PC-9 (cell line): ENCODE measurements at regions not wholly inside any gene's neighbourhood (a gene's known extent, or its start where the extent isn't known, plus 50 kb on each side); places are given as distances from the start of the nearest gene placed in this dataset.

Source experiments
- BruUV-seq: library from RNA; stranded (reverse); fragments of 400-500 nt; replicated peaks from 2 replicates; lab custom pipeline; 2021; lab: Mats Ljungman, UMichigan
- CTCF ChIA-PET: fragments of 300-600 bp; sonication (Branson Sonifier 250); formaldehyde crosslinking; loops from one replicate; lab custom pipeline; 2022; ENCODE audit warnings: antibody characterized with exemption; lab: Charles Lee
- POLR2A ChIA-PET: fragments of 300-600 bp; sonication (Branson Sonifier 250); formaldehyde crosslinking; loops from one replicate; lab custom pipeline; 2022; ENCODE audit warnings: antibody characterized with exemption; ENCODE audit not compliant: unreplicated experiment; lab: Charles Lee
- DNase-seq, 2 experiments: peaks; one replicate each; pipeline versions ENCODE4 v3.0.0 to v3.0.0-alpha.2; 2015 to 2022; ENCODE audit warnings: mixed read lengths in 1 of 2
- H2AFZ ChIP-seq: fragments of 200-600 bp; sonication (generic); 2 replicates; pipeline ENCODE4 v1.8.1; 2017; ENCODE audit warnings: antibody characterized with exemption
- H3F3A ChIP-seq: fragments of 200-600 bp; sonication (generic); 2 replicates; pipeline ENCODE4 v1.8.1; 2017; ENCODE audit warnings: antibody characterized with exemption, mild to moderate bottlenecking, low read depth; ENCODE audit not compliant: insufficient read depth
- H3K27ac ChIP-seq: fragments of 200-600 bp; sonication (generic); 2 replicates; pipeline ENCODE4 v1.6.1; 2016; ENCODE audit warnings: mixed run types
- H3K27me3 ChIP-seq: fragments of 200-600 bp; sonication (generic); 2 replicates; pipeline ENCODE4 v1.6.1; 2016; ENCODE audit warnings: low read depth, mixed run types; ENCODE audit not compliant: insufficient read depth
- H3K36me3 ChIP-seq: fragments of 200-600 bp; sonication (generic); 2 replicates; pipeline ENCODE4 v1.6.1; 2016; ENCODE audit warnings: low read depth, mixed run types
- H3K4me1 ChIP-seq: fragments of 200-600 bp; sonication (generic); replicated peaks from 2 replicates; pipeline ENCODE4 v1.6.1; 2016; ENCODE audit warnings: mixed run types; ENCODE audit not compliant: insufficient read depth
- H3K4me2 ChIP-seq: fragments of 200-600 bp; sonication (generic); 2 replicates; pipeline ENCODE4 v1.6.1; 2017; ENCODE audit warnings: mixed run types
- H3K4me3 ChIP-seq: fragments of 200-600 bp; sonication (generic); 2 replicates; pipeline ENCODE4 v1.6.1; 2016; ENCODE audit warnings: mixed run types
- H3K79me2 ChIP-seq: fragments of 200-600 bp; sonication (generic); 2 replicates; pipeline ENCODE4 v1.6.1; 2017; ENCODE audit warnings: low read depth, mixed run types
- H3K9me2 ChIP-seq: fragments of 200-600 bp; sonication (generic); 2 replicates; pipeline ENCODE4 v1.8.1; 2017; ENCODE audit warnings: mild to moderate bottlenecking; ENCODE audit not compliant: insufficient read depth
- H3K9me3 ChIP-seq: fragments of 200-600 bp; sonication (generic); 2 replicates; pipeline ENCODE4 v1.8.1; 2016; ENCODE audit warnings: low read depth; ENCODE audit not compliant: insufficient read depth
- H4K20me1 ChIP-seq: fragments of 200-600 bp; sonication (generic); 2 replicates; pipeline ENCODE4 v1.8.1; 2017; ENCODE audit not compliant: insufficient read depth
- EZH2 ChIP-seq: fragments of 200-600 bp; sonication (generic); IDR thresholded peaks from 2 replicates; pipeline ENCODE4 v1.8.0; 2017; ENCODE audit warnings: antibody characterized with exemption, low read depth
- intact Hi-C: fragments of 100-400 bp; cut with micrococcal nuclease; formaldehyde crosslinking; loops from one replicate; pipeline ENCODE4 v1.10.0; 2022; ENCODE audit not compliant: unreplicated experiment
- TF ChIP-seq, protein P1 (sequence below): fragments of 200-600 bp; sonication (generic); conservative IDR thresholded peaks from 2 replicates; pipeline ENCODE4 v1.6.1; 2017; ENCODE audit warnings: mixed run types, antibody characterized with exemption, mild to moderate bottlenecking, moderate library complexity

DNA sequence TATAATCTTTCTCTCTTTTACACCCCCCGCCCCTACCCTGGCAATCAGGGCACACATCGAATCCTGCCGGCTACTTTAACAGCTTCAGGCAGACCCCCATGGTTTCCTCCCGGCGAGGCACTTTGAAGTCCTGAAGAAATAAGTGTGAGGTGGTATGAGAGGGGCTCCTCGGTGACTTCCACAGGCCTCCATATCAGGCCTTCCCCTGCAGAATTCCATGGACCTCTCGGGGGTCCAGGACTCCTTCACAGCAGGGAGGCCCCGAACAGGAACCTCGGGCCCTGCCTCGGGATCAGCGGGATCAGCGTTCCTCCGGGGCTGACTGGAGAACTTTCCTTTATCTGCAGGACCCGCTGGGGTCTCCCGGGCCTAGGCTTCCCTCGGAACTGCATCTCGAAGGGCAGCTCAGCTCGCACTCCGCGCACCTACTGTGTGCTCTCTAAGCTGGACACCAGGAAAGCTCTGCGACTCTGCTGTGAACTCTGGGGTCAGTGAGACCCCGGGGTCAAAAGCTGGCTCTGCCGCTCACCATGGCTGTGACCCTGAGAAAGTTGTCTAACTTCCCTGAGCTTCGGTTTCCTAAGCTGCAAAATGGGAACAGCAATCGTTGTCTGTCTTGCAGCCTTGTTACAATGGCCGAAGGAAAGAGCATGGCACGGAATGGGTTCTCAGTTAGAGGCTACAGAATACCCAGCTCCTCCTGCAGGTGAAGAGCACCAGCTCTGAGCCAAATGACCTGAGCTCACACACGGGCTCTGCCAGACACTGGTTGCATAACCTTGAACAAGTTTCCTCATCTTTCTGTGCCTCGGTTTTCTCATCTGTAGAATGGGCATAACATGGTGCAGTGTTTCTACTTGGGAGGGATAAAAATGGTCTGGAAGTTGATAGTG, 97.4 kb upstream of the ID2 start:
- DNase-seq, result no peak
- peaks cover 92% of the 10 kb centered on the region for H3K27me3 ChIP-seq
- no peak for TF ChIP-seq EZH2
- TF ChIP-seq, protein P1, sequence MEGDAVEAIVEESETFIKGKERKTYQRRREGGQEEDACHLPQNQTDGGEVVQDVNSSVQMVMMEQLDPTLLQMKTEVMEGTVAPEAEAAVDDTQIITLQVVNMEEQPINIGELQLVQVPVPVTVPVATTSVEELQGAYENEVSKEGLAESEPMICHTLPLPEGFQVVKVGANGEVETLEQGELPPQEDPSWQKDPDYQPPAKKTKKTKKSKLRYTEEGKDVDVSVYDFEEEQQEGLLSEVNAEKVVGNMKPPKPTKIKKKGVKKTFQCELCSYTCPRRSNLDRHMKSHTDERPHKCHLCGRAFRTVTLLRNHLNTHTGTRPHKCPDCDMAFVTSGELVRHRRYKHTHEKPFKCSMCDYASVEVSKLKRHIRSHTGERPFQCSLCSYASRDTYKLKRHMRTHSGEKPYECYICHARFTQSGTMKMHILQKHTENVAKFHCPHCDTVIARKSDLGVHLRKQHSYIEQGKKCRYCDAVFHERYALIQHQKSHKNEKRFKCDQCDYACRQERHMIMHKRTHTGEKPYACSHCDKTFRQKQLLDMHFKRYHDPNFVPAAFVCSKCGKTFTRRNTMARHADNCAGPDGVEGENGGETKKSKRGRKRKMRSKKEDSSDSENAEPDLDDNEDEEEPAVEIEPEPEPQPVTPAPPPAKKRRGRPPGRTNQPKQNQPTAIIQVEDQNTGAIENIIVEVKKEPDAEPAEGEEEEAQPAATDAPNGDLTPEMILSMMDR, result no peak
- ChIA-PET CTCF (no interaction called here), POLR2A (no interaction called here)
- H3K27ac ChIP-seq, result no peak overlapping the region
- H3K79me2 ChIP-seq, result no peaks in the 10 kb centered on the region
- BruUV-seq, result no TSS peak
- no peak overlapping the region for H3K4me2 ChIP-seq
- H3K36me3 ChIP-seq, result no peaks in the 10 kb centered on the region
- H3K9me3 ChIP-seq, result no peaks in the 10 kb centered on the region
- no peaks in the 10 kb centered on the region for H3K9me2 ChIP-seq
- intact Hi-C loops, result no loop called here
- no peaks in the 10 kb centered on the region for H3K4me1 ChIP-seq
- H3K4me3 ChIP-seq, result no peak overlapping the region
- H4K20me1 ChIP-seq, result no peaks in the 10 kb centered on the region; the same call in none of the 2 replicates
- H2AFZ ChIP-seq, result no peak overlapping the region
- H3F3A ChIP-seq, result no peaks in the 10 kb centered on the region

DNA sequence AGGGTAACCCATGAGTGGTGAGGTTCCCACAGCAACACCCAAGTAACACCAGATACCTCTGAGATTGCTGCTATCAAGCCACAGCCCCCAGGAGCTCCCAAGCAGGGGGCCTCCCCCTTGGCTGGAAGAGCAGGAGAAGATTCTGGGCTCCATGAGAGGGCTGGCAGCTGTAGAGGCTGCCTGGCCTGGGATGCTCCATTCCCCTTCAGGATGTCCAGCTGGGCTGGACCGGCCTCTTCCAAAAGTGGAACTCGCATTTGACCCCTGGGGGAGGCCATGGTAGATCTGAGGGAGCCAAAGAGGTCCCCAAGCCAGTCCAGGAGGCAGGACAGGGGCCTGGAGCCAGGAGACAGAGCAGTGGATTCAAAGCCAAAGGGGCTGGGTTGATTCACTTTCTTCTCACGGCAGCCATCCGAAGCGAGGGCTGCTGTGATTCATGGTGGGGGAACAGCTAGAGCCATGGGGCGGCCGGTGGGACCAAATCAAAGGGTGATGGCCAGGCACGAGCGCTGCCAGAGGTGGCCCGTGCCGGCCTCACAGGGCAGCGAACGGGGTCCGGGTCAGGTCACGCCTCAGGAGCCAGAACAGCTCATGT, 95.3 kb upstream of the ID2 start:
- no TSS peak for BruUV-seq
- TF ChIP-seq, protein P1, result no peak
- no peak for TF ChIP-seq EZH2
- Histone ChIP-seq H3F3A (no peaks in the 10 kb centered on the region), H3K27me3 (peaks cover 87% of the 10 kb centered on the region), H3K4me3 (no peak overlapping the region), H3K4me2 (no peak overlapping the region), H3K36me3 (no peaks in the 10 kb centered on the region), H2AFZ (no peak overlapping the region), H4K20me1 (peaks cover 6% of the 10 kb centered on the region; the same call in 1 of the 2 replicates), H3K9me3 (no peaks in the 10 kb centered on the region), H3K79me2 (no peaks in the 10 kb centered on the region), H3K9me2 (no peaks in the 10 kb centered on the region), H3K4me1 (no peaks in the 10 kb centered on the region), H3K27ac (no peak overlapping the region)
- intact Hi-C loops, result no loop called here
- DNase-seq, result no peak
- CTCF ChIA-PET, result no interaction called here
- POLR2A ChIA-PET, result no interaction called here

DNA sequence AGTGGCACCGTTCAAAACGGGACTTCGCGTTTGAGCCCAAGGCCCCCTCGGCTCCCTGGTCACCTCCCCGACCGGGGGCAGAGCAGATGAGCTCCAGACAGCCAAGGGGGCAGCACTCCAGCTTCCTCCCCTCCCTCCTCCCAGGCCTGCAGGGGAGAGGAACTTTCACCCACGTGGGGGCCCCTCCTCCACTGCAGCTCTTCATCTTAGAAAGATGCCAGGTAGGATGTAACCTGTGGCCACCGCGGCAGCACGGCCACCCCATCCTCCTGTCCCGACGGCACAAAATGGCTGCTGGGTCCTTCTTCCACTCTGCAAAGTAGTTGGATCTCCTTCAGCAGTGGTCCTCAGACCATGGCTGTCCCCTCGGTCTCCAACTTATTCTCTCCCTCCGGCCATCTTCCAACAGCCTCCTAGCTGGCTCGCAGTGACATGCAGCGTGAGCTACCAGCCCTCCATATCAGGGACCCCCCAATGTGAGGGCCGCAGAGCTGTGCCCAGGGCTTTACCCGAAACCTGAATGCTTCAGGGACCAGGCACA, 94.5 kb upstream of the ID2 start:
- no peaks in the 10 kb centered on the region for H3K4me1 ChIP-seq
- no peak for DNase-seq
- H3K4me3 ChIP-seq, result no peak overlapping the region
- CTCF ChIA-PET, result no interaction called here
- no peak for TF ChIP-seq EZH2
- TF ChIP-seq, protein P1, result no peak
- no peak overlapping the region for H3K27ac ChIP-seq
- H4K20me1 ChIP-seq, result peaks cover 6% of the 10 kb centered on the region; the same call in 1 of the 2 replicates
- H3F3A ChIP-seq, result no peaks in the 10 kb centered on the region
- no peaks in the 10 kb centered on the region for H3K36me3 ChIP-seq
- BruUV-seq, result no TSS peak
- POLR2A ChIA-PET, result no interaction called here
- H3K4me2 ChIP-seq, result no peak overlapping the region
- no peak overlapping the region for H2AFZ ChIP-seq
- no peaks in the 10 kb centered on the region for H3K9me2 ChIP-seq
- H3K27me3 ChIP-seq, result peaks cover 87% of the 10 kb centered on the region
- H3K9me3 ChIP-seq, result no peaks in the 10 kb centered on the region
- H3K79me2 ChIP-seq, result no peaks in the 10 kb centered on the region
- intact Hi-C loops, result no loop called here
